ENCODE measurements at regions not wholly inside any gene's neighbourhood (a gene's known extent, or its start where the extent isn't known, plus 50 kb on each side); places are given as distances from the start of the nearest gene placed in this dataset.

- DNase-seq (ENCODE audit: low read depth, low spot score) = no peak
- TF ChIP-seq, protein P1, sequence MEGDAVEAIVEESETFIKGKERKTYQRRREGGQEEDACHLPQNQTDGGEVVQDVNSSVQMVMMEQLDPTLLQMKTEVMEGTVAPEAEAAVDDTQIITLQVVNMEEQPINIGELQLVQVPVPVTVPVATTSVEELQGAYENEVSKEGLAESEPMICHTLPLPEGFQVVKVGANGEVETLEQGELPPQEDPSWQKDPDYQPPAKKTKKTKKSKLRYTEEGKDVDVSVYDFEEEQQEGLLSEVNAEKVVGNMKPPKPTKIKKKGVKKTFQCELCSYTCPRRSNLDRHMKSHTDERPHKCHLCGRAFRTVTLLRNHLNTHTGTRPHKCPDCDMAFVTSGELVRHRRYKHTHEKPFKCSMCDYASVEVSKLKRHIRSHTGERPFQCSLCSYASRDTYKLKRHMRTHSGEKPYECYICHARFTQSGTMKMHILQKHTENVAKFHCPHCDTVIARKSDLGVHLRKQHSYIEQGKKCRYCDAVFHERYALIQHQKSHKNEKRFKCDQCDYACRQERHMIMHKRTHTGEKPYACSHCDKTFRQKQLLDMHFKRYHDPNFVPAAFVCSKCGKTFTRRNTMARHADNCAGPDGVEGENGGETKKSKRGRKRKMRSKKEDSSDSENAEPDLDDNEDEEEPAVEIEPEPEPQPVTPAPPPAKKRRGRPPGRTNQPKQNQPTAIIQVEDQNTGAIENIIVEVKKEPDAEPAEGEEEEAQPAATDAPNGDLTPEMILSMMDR (IDR thresholded peaks at IDR 0.05; ENCODE audit: insufficient read depth, low read length, missing control alignments) = no peak
- POLR2A ChIA-PET = no interaction called here
- CTCF ChIA-PET = no interaction called here
- H3K4me3 ChIP-seq (ENCODE audit: low read depth, low read length) = no peak overlapping the region
Measured at GRCh38 chr2:129428086-129428660, 551.3 kb upstream of the RAB6C start.

- POLR2A ChIA-PET = no interaction called here
- no peak for DNase-seq (ENCODE audit: low read depth, low spot score)
- TF ChIP-seq, protein P1 (IDR thresholded peaks at IDR 0.05; ENCODE audit: insufficient read depth, low read length, missing control alignments) = no peak
- H3K4me3 ChIP-seq (ENCODE audit: low read depth, low read length) = no peak overlapping the region
- CTCF ChIA-PET = no interaction called here
Measured at GRCh38 chr2:129430911-129431310, 548.6 kb upstream of the RAB6C start.

DNA sequence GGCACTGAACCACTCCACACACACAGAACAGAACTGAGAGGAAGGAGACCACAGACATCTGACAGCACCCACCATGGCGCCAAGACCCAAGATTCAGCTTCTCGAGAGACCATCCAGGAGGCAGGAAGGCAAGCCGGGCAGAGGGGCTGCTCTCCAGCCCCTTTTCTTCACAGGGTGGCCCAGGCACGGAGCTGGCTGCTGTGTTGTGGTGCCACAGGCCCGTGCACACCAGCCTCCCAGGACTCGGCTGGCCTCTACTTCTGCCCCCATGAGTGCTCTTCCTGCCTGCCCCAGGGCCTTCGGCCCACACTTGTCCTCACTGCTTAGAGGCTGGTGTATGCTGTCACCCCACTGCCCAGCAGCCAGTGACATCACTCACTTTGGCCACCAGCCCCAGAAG lies 547.6 kb upstream of the RAB6C start:
- TF ChIP-seq, protein P1 (IDR thresholded peaks at IDR 0.05; ENCODE audit: insufficient read depth, low read length, missing control alignments) = no peak
- CTCF ChIA-PET = no interaction called here
- DNase-seq (ENCODE audit: low read depth, low spot score) = no peak
- POLR2A ChIA-PET = no interaction called here
- H3K4me3 ChIP-seq (ENCODE audit: low read depth, low read length) = no peak overlapping the region

DNA sequence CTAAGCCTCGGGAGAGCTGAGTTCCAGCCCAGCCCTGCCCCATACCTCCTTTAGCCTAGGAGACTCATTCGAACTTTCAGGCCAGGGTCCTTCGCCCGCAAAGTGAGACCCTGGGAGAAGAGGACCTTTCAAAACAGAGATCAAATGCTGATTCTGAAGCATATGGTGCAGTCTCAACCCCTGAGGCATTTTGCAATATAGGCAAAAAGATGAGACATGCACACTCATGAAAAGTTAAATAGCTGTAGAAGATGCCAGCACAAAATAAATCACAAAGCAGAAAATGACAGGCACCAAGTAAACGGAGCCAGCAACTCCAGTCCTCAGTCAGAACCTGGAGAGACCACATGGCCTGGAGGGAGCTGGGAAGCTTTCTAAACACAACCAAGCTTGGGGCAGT lies 542.7 kb upstream of the RAB6C start:
- ChIA-PET POLR2A (no interaction called here), CTCF (no interaction called here)
- TF ChIP-seq, protein P1 (IDR thresholded peaks at IDR 0.05; ENCODE audit: insufficient read depth, low read length, missing control alignments) = no peak
- DNase-seq (ENCODE audit: low read depth, low spot score) = no peak
- H3K4me3 ChIP-seq (ENCODE audit: low read depth, low read length) = no peak overlapping the region

- ChIA-PET POLR2A (no interaction called here), CTCF (no interaction called here)
- DNase-seq (ENCODE audit: low read depth, low spot score) = no peak
Measured at GRCh38 chr2:129437725-129438124, 541.7 kb upstream of the RAB6C start.

DNA sequence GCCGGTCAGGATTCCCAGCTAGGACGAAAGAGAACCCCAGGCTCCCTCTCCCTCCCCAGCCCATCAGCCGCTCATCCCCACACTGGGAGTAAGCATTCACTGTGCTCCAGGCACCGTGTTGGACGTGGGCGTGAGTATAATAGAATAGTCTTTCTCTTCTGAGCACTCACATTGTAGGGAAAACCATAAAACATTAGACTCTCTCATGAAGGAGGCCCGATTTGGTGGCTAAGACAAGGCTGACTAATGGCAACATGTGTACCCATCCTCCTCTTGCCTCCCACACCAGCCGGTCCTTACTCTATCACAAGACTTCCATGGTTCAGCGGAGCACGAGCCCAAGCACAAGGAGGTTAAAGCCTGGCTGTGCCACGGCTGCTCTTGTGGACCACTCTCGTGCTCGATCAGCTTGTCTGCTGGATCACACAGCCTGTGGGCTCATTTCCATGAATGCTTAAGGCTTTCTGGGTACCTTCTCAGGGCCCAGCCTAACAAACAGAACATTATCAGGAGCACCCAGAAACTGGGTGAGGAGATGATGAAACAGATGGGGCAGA lies 540.9 kb upstream of the RAB6C start:
- TF ChIP-seq, protein P1 (IDR thresholded peaks at IDR 0.05; ENCODE audit: insufficient read depth, low read length, missing control alignments) = no peak
- ChIA-PET POLR2A (no interaction called here), CTCF (no interaction called here)
- DNase-seq (ENCODE audit: low read depth, low spot score) = no peak
- H3K4me3 ChIP-seq (ENCODE audit: low read depth, low read length) = no peak overlapping the region

More at GRCh38 chr2:129437725-129438124, 541.7 kb upstream of the RAB6C start:
- TF ChIP-seq, protein P1 (IDR thresholded peaks at IDR 0.05; ENCODE audit: insufficient read depth, low read length, missing control alignments) = no peak
- H3K4me3 ChIP-seq (ENCODE audit: low read depth, low read length) = no peak overlapping the region

Data from AG04449 (cell line).